ENCODE measurements at regions not wholly inside any gene's neighbourhood (a gene's known extent, or its start where the extent isn't known, plus 50 kb on each side); places are given as distances from the start of the nearest gene placed in this dataset.

- Histone ChIP-seq H2BK20ac (ENCODE audit: low read depth, low read length, poor library complexity, severe bottlenecking) (no peak overlapping the region), H2BK5ac (ENCODE audit: insufficient read length, low read length) (no peak overlapping the region), H4K5ac (ENCODE audit: insufficient read length, low read depth, low read length) (no peak overlapping the region), H3K27me3 (ENCODE audit: insufficient read depth, low read length) (no peaks in the 10 kb centered on the region), H2BK120ac (ENCODE audit: low read depth, low read length, poor library complexity, severe bottlenecking) (no peak overlapping the region), H3K4me2 (ENCODE audit: insufficient read depth, insufficient read length, low read length) (no peak overlapping the region), H3K4ac (ENCODE audit: low read depth, low read length) (no peak overlapping the region), H4K8ac (replicated peaks; ENCODE audit: insufficient read length, low read depth, low read length) (no peak overlapping the region), H3K23me2 (ENCODE audit: insufficient read length, low read depth, low read length, poor library complexity, severe bottlenecking) (no peaks in the 10 kb centered on the region), H2BK12ac (ENCODE audit: insufficient read length, low read depth, low read length) (no peak overlapping the region), H3K9me3 (ENCODE audit: control insufficient read depth, low read depth, low read length) (no peaks in the 10 kb centered on the region), H4K20me1 (ENCODE audit: control insufficient read depth, insufficient read depth, insufficient read length) (no peaks in the 10 kb centered on the region), H3K9ac (ENCODE audit: extremely low read depth, insufficient read length, low read length) (no peak overlapping the region), H3K79me2 (ENCODE audit: insufficient read depth, low read length) (no peaks in the 10 kb centered on the region), H3K14ac (ENCODE audit: insufficient read depth, low read length) (no peak overlapping the region), H3K56ac (ENCODE audit: insufficient read length, low read depth, low read length) (no peak overlapping the region), H4K91ac (ENCODE audit: insufficient read length, low read depth, low read length) (no peak overlapping the region), H3K27ac (ENCODE audit: insufficient read length, low read depth, low read length) (no peak overlapping the region), H2AK5ac (ENCODE audit: insufficient read length, low read length) (no peak overlapping the region), H2BK15ac (ENCODE audit: low read depth, low read length) (no peak overlapping the region), H3K23ac (ENCODE audit: insufficient read length, low read depth, low read length) (no peak overlapping the region), H3K18ac (ENCODE audit: insufficient read length, low read depth, low read length) (no peak overlapping the region), H3K4me1 (ENCODE audit: insufficient read depth, low read length) (no peaks in the 10 kb centered on the region), H3T11ph (ENCODE audit: low read length) (no peak overlapping the region), H2AFZ (ENCODE audit: low read length) (no peak overlapping the region), H3K79me1 (ENCODE audit: insufficient read depth, low read depth, low read length, poor library complexity, severe bottlenecking) (no peaks in the 10 kb centered on the region)
- Mint-ChIP-seq H3K4me1 (no peaks in the 10 kb centered on the region), H3K27me3 (ENCODE audit: low read depth) (peaks cover 2% of the 10 kb centered on the region), H3K9me3 (no peaks in the 10 kb centered on the region), H3K27ac (no peak overlapping the region), H3K36me3 (ENCODE audit: insufficient read depth in 1 of 3, low read depth in 3 of 3) (no peaks in the 10 kb centered on the region), H3K4me3 (no peak overlapping the region)
- WGBS (ENCODE audit: extremely low coverage, insufficient read length, low lambda C conversion rate), result 100% methylated on average over 1 of the region's 2 CpGs
- DNase-seq, result no peak
- TF ChIP-seq, protein P1, sequence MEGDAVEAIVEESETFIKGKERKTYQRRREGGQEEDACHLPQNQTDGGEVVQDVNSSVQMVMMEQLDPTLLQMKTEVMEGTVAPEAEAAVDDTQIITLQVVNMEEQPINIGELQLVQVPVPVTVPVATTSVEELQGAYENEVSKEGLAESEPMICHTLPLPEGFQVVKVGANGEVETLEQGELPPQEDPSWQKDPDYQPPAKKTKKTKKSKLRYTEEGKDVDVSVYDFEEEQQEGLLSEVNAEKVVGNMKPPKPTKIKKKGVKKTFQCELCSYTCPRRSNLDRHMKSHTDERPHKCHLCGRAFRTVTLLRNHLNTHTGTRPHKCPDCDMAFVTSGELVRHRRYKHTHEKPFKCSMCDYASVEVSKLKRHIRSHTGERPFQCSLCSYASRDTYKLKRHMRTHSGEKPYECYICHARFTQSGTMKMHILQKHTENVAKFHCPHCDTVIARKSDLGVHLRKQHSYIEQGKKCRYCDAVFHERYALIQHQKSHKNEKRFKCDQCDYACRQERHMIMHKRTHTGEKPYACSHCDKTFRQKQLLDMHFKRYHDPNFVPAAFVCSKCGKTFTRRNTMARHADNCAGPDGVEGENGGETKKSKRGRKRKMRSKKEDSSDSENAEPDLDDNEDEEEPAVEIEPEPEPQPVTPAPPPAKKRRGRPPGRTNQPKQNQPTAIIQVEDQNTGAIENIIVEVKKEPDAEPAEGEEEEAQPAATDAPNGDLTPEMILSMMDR (conservative IDR thresholded peaks at IDR 0.05), result no peak
Observed at GRCh38 chr20:57857118-57857517, 147.3 kb upstream of the PMEPA1 start.
